GM12891 (cell line): ENCODE measurements at regions not wholly inside any gene's neighbourhood (a gene's known extent, or its start where the extent isn't known, plus 50 kb on each side); places are given as distances from the start of the nearest gene placed in this dataset.

Source experiments
- PAX5 ChIP-seq: IDR thresholded peaks from 2 replicates; pipeline ENCODE4 v1.6.1; 2011; ENCODE audit warnings: low read length, moderate library complexity, mild to moderate bottlenecking; ENCODE audit not compliant: insufficient read depth, severe bottlenecking
- POLR2A ChIP-seq: IDR thresholded peaks from 2 replicates; pipeline ENCODE4 v1.6.1; 2011; ENCODE audit warnings: low read depth, low read length, control low read depth
- POLR2AphosphoS5 ChIP-seq: IDR thresholded peaks from 2 replicates; pipeline ENCODE4 v1.6.1; 2011; ENCODE audit warnings: low read depth, low read length, control low read depth
- POU2F2 ChIP-seq: IDR thresholded peaks from 2 replicates; pipeline ENCODE4 v1.6.1; 2011; ENCODE audit warnings: low read depth, mild to moderate bottlenecking, control low read depth, low read length, moderate library complexity
- SPI1 ChIP-seq: IDR thresholded peaks from 2 replicates; pipeline ENCODE4 v1.6.1; 2011; ENCODE audit warnings: low read depth, low read length, control low read depth
- TAF1 ChIP-seq: IDR thresholded peaks from 2 replicates; pipeline ENCODE4 v1.6.1; 2011; ENCODE audit warnings: low read depth, low read length, control low read depth

GRCh38 chr14:44699391-44699790, 192.3 kb upstream of the FSCB start:
- TF ChIP-seq POLR2A (no peak), POLR2AphosphoS5 (no peak), TAF1 (no peak), PAX5 (no peak), POU2F2 (no peak), SPI1 (no peak)
